ENCODE measurements at regions not wholly inside any gene's neighbourhood (a gene's known extent, or its start where the extent isn't known, plus 50 kb on each side); places are given as distances from the start of the nearest gene placed in this dataset.

GRCh38 chr2:161055289-161055688 lies 104.9 kb upstream of the TANK start:
- ATAC-seq (ENCODE audit: low FRiP score) (no peak), DNase-seq (ENCODE audit: low spot score) (no peak)
- TF ChIP-seq CTCF (IDR thresholded peaks at IDR 0.05), result no peak

DNA sequence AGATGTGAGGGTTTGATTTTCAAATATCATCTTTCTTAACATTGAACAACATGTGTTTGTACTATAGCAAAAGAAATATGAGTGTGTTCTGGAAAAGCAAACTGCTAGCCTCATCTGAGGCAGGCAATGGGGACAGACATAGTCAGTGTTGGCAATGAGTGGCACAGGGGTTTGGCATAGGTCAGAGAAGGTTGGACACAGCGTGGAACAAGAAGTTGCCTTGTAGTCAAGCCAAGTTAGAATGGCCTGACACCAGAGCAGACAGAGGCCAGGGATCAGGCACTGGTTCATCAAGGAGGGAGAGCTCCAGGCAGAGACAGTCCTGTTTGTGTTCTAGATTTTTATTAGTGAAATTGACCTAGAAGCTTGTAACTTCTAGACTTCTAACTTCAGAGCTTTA lies 100.8 kb upstream of the TANK start:
- no peak for TF ChIP-seq CTCF (IDR thresholded peaks at IDR 0.05)
- no peak for ATAC-seq (ENCODE audit: low FRiP score)
- DNase-seq (ENCODE audit: low spot score), result no peak

DNA sequence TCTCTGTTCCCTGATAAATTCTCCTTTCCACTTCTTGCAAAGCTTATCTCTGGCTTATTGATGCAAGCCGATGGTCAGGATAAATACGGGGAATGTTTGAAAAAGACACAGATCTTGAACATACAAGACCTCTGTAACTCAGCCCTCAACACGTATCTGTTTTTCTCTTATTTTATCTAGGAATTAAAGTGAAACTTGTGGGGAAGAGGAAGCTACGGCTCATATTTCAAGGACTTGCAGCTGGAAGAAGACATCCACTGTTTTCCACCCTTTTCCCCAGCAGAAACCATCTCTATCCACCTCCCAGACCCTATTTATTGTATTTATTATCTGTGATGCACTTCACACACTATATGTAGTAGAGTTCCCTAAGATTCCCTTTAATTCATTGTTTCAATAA lies 98.4 kb upstream of the TANK start:
- ATAC-seq (ENCODE audit: low FRiP score) (no peak), DNase-seq (ENCODE audit: low spot score) (no peak)
- no peak for TF ChIP-seq CTCF (IDR thresholded peaks at IDR 0.05)

- peak in 2 of 3 donors; percentile 55 to 64 for TF ChIP-seq CTCF (IDR thresholded peaks at IDR 0.05)
- DNase-seq (ENCODE audit: low spot score), result peak; percentile 61
These were observed 96.9 kb upstream of the TANK start for GRCh38 chr2:161063157-161063945.

DNA sequence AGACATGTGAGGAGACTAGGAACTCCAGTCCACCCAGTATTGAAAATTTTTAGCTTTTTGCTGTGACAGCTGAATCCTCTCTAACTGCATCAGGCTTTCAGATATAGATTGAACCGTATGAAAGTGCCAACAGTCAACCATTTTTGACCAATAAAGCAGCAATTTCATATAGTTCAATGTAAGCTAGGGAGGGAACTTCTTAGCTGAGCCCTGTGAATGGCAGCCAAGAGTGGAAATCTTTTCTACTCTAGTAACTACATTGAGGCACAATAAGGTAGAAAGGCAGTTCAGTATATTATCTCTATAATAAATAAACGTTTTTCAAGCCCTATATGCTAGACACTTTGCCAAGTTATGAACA lies 96.3 kb upstream of the TANK start:
- DNase-seq (ENCODE audit: low spot score) (no peak), ATAC-seq (ENCODE audit: low FRiP score) (peak; percentile 4)
- no peak for TF ChIP-seq CTCF (IDR thresholded peaks at IDR 0.05)

More at GRCh38 chr2:161063157-161063945, 96.9 kb upstream of the TANK start:
- ATAC-seq (ENCODE audit: low FRiP score), result peak; percentile 97

- ATAC-seq (ENCODE audit: low FRiP score), result no peak
- no peak for DNase-seq (ENCODE audit: low spot score)
- TF ChIP-seq CTCF (IDR thresholded peaks at IDR 0.05), result no peak
These were observed 92.3 kb upstream of the TANK start for GRCh38 chr2:161067846-161068350.

- DNase-seq (ENCODE audit: low spot score), result no peak
- TF ChIP-seq CTCF (IDR thresholded peaks at IDR 0.05), result no peak
- ATAC-seq (ENCODE audit: low FRiP score), result no peak
These were observed 91.6 kb upstream of the TANK start for GRCh38 chr2:161068670-161069069.

All from omental fat pad (tissue), 3 donors.